CD1c-positive myeloid dendritic cell (primary cell): ENCODE measurements at regions not wholly inside any gene's neighbourhood (a gene's known extent, or its start where the extent isn't known, plus 50 kb on each side); places are given as distances from the start of the nearest gene placed in this dataset.
"Not testable (repeated sequence)": the region's sequence is repeated elsewhere in the genome, so short reads cannot be mapped to it uniquely, and the experiment has no call there.

Source experiments
- DNase-seq: peaks from one replicate; pipeline ENCODE4 v3.0.0-alpha.2; 2016; ENCODE audit errors: extremely low spot score

DNA sequence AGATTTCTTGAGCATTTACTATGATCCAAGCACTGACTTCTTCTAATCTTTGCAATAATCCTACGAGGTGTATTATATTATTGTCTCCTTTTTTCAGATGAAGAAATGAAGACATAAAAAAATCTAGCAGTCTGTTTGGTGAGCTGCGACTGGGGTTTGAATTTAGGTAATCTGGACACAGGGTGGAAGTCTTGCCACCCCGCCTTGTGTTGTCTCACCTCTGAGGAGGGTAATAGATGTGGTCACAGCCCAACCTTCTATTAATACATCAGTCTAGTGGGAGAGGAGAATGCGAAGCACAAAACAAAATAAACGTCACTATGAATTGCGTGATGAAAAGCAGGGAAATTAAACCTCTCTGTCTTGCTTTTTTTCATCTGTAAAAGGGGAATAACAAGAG is 993.9 kb downstream of the VRK1 start:
- DNase-seq = no peak

DNA sequence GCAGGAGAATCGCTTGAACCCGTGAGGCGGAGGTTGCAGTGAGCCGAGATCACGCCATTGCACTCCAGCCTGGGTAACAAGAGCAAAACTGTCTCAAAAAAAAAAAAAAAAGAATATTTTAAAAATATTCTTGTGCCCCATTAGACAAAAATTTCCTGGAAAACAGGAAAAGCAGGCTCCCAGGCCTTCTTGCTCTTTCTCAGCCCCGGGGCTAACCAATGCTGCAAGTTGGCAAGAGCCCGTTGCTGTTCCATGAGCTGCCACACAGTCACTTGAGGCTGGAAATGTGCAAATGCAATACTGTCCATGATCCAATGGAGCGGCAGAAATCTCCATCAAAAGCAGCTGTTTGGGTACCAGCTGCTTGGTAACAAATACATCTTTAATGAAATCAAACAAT is 994.7 kb downstream of the VRK1 start:
- no peak for DNase-seq

DNA sequence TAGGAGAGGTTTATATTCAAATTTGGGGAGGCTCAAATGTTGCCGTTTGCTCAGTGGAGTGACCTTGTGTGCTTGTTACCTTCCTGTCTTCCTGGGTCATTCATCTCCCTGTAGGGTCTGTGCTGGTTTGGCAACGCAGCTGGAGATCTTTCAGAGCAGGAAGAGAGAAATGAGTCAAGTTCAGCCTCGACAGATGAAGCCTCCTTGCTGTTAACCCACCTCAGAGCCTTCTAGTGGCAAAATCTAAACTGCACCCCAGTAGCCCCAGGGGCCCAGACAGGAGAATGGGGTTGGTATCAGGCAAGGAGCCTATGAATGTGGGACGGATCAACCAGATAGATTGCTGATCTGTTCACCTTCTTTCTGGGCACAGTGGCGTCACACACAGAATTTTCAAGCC is 999.3 kb downstream of the VRK1 start:
- DNase-seq = no peak

DNA sequence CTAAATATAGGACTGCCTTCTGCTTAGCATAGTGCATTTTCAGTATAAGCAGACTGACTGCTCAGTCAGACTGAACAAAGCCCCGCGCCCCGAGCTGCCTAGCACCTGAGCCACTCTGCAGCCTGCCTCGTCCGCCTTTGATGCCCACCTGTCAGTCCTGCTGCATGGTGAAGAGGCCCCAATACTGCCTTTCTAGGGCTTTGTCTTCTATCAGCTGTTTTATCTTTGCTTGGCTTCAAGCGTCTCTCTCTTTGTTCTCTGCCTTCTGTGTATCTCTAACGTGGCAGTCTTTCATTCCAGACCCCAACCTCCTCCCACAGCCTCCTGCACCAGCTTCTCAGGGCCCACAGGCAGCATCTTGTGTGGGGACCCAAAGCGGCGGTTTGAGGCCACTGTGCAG is 1001.0 kb downstream of the VRK1 start:
- no peak for DNase-seq

GRCh38 chr14:97802430-97803373 is 1005.5 kb downstream of the VRK1 start:
- no peak for DNase-seq

- no peak for DNase-seq
Measured at GRCh38 chr14:97804056-97804455, 1006.9 kb downstream of the VRK1 start.

DNA sequence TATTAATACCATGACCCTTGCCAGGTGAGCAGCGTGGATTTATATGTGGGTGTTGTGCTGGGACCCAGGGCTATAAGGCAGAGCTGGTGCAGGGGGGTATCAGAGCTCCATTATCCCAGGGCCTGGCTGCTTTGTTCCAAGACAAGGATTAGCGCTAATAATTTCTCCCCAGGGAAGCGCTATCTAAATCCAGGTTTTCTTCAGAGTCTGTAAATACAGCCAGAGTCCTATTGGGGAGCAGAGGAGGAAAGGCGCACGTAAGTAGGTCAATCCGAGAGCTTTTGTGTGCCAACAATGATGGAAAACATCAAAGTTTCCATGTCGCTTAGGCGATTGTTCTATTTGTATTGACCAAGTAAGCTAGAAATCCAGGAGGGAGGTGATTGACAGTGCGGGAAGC is 1009.7 kb downstream of the VRK1 start:
- no peak for DNase-seq

DNA sequence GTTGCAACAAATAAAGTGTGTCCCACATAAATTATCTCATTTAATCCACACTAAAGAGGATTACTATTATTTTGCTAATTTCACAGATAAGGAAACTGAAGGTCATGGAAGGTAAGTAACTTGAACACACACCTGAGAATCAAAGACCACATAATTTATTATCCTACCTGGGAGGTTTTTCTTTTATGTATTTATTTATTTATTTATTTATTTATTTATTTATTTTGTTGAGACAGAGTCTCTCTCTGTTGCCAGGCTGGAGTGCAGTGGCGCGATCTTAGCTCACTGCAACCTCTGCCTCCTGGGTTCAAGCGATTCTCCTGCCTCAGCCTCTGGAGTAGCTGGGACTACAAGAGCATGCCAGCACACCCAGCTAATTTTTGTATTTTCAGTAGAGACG is 1011.4 kb downstream of the VRK1 start:
- DNase-seq = not testable (repeated sequence)

- no peak for DNase-seq
Measured at GRCh38 chr14:97813556-97813955, 1016.4 kb downstream of the VRK1 start.

DNA sequence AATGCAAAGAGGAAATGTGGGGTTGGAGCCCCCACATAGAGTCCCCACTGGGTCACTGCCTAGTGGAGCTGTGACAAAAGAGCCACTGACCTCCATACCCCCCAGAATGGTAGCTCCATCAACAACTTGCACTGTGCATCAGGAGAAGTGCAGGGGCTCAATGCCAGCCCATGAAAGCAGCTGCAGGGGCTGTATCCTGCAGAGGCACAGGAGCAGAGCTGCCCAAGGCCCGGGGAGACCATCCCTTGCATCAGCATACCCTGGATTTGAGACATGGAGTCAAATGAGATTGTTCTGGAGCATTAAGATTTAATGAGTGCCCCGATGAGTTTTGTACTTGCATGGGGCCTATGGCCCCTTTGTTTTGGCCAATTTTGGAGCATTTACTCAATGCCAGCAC is 1023.6 kb downstream of the VRK1 start:
- no peak for DNase-seq

- peak; percentile 5 for DNase-seq
Measured at GRCh38 chr14:97824218-97824617, 1027.0 kb downstream of the VRK1 start.

DNA sequence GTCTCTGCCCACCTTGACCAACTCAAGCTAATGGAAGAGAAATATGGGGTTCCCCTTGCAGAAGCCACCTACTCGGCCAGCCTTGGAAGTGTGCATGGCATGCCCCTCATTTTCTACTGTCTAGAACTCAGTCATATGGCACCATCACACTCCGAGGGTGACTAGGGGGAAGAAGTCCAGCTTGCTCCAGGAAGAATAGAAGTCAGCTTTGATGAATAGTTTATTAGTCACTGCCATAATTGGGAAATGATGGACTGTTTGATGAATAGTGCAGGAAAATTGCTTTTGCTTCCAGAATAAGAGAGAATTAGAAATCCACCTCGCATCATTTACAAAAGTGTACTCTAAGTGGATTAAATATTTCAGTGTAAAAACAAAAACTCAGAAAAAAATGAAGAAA is 1030.6 kb downstream of the VRK1 start:
- DNase-seq = no peak

- DNase-seq = no peak
Measured at GRCh38 chr14:97832776-97833175, 1035.6 kb downstream of the VRK1 start.

GRCh38 chr14:97838986-97839385 is 1041.8 kb downstream of the VRK1 start:
- DNase-seq = no peak

GRCh38 chr14:97840159-97840558 is 1043.0 kb downstream of the VRK1 start:
- DNase-seq = no peak

DNA sequence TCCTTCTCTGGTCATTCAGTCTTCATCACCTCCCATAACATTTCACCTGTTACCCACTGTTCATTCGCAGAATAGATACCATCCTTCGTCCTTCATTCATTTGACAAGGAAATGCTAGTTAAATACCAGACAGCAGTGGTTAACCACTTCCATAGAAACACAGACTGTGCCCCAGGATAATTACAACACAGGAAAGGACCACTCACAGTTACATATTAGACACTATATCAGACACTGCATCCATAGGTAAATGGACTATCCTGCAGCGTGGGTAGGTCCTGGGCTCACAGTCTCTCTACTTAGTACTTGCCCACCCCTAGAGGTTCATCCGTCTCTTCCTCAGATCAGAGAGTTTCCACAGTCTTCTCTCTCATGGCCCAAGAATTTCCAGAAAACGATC is 1044.6 kb downstream of the VRK1 start:
- DNase-seq = no peak

- no peak for DNase-seq
Measured at GRCh38 chr14:97843066-97843465, 1045.9 kb downstream of the VRK1 start.

- DNase-seq = no peak
Measured at GRCh38 chr14:97844042-97844441, 1046.9 kb downstream of the VRK1 start.

DNA sequence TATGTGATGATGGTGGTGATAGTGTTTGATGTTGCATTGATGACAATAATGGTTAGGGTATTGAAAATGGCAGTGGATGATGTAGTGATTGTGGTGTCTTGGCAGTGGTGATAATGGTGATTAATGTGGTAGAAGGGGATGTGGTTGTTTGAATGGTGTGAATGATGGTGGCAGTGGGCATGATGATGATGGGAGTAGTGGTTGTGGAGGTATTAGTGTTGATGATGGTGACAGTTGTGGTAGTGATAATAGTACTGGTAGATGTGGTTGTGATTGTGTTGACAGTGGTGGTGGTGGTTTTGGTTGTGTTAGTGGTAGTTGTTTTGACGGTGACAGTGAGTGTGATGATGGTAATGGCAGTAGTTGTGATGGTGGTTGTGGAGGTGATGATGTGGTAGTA is 1049.0 kb downstream of the VRK1 start:
- DNase-seq = no peak

GRCh38 chr14:97848317-97848980 is 1051.3 kb downstream of the VRK1 start:
- no peak for DNase-seq

DNA sequence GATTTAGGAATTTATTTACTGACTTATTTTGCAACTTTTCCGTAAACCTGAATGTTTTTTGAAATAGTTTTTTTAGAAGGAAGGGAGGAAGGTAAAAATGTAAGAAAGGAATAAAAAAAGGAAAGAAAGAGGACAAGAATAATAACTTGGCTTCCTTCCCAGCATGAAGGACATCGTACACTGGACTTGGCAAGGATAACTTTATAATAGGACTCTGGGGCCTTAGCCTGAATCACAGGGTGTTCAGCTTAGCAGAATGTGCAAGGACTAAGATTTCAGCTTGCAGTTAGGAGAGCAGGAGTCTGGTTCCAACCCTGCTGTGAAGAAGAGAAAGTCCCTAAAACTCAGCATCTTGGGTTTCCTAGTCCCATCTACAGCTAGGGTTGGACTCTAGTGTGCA is 1053.3 kb downstream of the VRK1 start:
- no peak for DNase-seq

DNA sequence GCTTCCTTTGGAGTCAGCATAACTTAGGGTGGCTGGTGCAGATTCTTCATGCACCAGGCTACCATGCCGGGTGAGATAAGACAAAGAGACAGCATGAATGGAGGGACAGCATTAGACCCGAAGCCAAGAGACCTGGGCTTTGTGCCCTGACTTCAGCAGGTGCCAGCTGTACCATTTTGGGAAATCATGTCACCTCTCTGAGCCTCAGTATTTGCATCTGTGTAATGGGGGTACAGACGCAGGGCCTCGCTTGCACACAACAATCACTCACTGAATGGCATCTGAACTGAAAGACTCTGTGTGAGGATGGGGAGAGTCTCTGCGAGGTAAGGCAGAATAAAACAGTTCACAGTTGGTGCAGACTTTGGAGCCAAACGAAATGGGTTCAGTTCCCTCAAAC is 1053.7 kb downstream of the VRK1 start:
- no peak for DNase-seq

DNA sequence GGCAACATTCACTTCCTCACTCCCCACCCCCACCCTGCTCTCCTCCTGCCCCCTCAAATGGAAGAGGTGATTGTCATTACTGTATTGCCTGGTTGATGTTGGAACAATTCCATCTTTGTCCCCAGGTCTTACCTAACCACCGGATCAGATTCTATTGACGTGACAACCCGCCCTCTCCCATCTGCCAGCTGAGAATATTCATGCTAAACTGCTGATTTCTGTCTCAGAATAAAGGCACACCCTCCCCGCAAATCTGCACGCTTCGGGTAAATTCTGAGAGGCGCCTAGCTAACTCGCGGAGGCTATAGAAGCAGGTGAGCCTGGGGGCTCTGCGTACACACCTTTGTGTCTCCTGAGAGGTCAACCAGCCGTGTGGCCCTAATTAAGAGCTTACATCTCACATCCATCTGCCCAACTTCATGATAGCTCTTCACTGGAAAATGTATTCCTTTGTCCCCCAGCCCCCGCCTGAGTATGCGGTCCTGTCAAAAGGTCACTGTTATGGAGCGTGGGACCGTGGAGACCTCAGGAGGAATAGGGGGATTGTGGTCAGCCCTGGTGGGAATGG is 1054.3 kb downstream of the VRK1 start:
- DNase-seq = no peak
